Urothelium cell line (cell line): ENCODE measurements at regions not wholly inside any gene's neighbourhood (a gene's known extent, or its start where the extent isn't known, plus 50 kb on each side); places are given as distances from the start of the nearest gene placed in this dataset.
"Not testable (repeated sequence)": the region's sequence is repeated elsewhere in the genome, so short reads cannot be mapped to it uniquely, and the experiment has no call there.

Source experiments
- DNase-seq: peaks from one replicate; pipeline ENCODE4 v3.0.0; 2011; ENCODE audit warnings: low spot score, mixed read lengths
- FAIRE-seq: peaks from 2 replicates; lab custom pipeline; 2011; peaks lifted over from hg19 to GRCh38; lab: Jason Lieb, UNC

DNA sequence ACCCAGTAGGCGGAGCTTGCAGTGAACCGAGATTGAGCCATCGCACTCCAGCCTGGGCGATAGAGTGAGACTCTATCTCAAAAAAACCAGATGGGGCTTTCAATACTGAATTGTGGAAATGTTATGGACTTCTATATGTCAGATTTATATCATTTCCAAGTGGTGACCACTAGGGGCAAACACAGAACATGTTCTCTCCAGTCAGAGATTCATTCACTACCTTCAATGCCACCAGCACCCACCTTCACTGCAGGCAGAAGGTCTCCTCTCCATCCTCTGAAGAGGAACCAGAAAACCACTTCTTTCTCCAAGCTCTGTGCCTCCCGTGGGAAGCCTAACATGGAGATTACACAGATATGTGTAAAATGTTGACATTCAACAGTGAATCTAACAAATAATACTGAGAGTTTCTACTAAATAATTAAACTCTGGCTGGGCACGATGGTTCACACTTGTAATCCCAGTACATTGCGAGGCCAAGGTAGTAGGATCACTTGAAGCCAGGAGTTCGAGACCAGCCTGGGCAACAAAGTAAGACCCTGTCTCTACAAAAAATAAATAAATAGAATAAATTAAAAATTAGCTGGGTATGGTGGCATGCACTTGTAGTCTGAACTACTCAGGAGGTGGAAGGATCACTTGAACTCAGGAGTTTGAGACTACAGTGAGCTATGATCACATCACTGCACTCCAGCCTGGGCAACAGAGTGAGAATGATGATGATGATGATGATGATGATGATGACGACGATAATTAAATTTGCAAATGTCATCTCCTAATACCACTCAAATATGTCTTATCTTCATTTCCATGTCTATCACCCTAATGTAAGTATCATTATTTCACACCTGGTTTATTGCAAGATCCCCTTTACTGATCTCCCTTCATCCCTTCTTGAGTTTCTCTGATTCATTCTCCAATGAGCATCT, 151.1 kb downstream of the ZNF281 start:
- DNase-seq, result peak; percentile 44
- FAIRE-seq, result no peak

- DNase-seq, result peak; percentile 36
- no peak for FAIRE-seq
These were observed 152.6 kb downstream of the ZNF281 start for GRCh38 chr1:200257235-200257634.

- not testable (repeated sequence) for DNase-seq, FAIRE-seq
These were observed 155.2 kb downstream of the ZNF281 start for GRCh38 chr1:200254602-200255001.

- FAIRE-seq (no peak), DNase-seq (no peak)
These were observed 155.9 kb downstream of the ZNF281 start for GRCh38 chr1:200253774-200254495.

GRCh38 chr1:200252531-200252930, 157.3 kb downstream of the ZNF281 start:
- DNase-seq, result no peak
- no peak for FAIRE-seq

DNA sequence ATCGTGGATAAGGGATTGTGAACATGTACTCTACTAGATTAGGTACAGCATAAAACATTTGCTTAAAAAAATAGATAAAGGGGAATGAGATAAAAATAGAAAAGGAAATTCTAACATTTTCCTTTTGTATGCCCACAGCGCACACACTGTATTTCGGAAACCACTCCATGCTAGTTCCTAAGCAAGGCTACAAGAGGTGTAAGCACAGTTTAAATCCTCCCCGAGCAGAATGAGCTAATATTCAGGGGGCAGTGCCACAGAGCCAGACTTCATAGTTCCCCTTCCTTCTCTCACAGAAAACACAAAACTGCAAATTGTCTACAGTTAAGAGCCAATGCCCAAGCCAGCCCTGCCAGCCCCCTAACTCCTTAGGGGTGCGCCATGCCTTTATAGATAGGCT, 159.4 kb downstream of the ZNF281 start:
- no peak for FAIRE-seq

DNA sequence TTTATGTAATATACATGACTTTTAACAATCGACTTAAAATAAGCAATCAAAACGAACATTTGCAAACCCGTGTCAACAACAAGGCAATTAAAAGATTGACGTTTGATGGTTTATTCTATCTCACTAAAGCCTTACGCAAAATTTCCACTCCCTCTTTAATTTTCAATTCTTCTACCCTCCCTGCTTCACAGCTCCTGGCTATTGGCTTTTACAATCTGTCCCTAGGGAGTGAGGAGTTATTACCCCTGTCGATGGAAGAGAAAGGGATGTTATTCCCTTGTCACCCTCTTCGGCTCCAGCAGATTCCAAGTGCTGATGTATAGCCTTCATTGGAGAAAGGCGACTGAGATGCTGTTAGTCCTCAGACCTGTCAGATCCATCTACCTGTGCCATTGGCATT, 161.3 kb downstream of the ZNF281 start:
- DNase-seq, result no peak
- no peak for FAIRE-seq

More for the DNA sequence above, 159.4 kb downstream of the ZNF281 start:
- DNase-seq, result no peak

DNA sequence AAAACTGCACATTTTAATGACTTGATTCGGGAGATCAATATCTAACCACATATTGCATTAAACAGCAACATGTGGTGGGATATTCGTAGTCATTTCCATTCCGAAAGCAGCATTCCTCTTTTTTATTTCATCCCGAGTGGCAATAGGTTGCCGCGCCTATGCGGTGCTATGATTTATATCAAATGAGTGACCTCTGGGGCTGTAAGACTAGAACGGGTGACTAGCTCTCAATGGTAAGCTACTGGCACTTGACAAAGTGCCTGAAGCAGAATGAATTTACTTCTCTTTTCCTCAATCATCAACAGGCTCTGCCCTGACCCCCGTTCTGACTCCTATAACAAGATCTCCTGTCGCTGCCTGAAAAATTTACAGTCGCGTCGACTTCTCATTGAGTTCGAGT, 162.3 kb downstream of the ZNF281 start:
- FAIRE-seq (no peak), DNase-seq (no peak)

DNA sequence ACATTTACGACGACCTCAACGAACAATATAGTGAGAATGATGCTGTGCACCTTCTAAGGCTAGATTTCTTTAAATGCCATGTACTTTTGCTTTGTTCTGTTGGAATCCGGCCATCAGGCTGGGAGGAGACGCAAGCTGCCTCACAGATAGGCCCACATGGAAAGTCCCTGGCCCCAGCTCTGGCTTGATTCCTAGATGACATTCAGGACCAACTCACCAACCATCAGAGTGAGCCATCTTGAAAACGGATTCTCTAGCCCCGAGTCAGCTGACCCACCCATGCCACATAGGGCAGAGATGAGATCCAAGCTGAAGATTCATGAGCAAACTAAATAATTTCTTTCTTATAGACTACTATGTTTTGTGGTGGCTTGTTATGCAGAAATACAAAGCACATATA, 164.4 kb downstream of the ZNF281 start:
- DNase-seq (no peak), FAIRE-seq (no peak)

DNA sequence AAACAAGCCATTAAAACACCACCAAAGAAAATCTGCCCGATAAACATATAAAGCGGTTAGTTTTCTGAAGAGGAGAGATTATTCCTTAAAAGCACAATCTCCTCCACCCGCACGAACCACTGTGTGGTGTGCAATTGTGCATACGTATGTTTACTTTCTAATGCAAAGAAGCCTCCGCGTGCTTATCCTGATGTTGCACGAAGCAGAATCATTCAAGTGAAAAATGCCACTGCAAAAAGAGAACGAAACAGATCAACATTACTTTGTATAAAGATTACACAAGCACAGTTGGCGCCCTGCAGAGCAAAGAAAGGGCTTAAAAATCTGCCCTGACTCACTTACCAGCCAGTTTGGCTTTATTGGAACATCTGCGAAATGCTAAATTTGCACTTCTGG, 166.8 kb downstream of the ZNF281 start:
- FAIRE-seq (no peak), DNase-seq (no peak)

DNA sequence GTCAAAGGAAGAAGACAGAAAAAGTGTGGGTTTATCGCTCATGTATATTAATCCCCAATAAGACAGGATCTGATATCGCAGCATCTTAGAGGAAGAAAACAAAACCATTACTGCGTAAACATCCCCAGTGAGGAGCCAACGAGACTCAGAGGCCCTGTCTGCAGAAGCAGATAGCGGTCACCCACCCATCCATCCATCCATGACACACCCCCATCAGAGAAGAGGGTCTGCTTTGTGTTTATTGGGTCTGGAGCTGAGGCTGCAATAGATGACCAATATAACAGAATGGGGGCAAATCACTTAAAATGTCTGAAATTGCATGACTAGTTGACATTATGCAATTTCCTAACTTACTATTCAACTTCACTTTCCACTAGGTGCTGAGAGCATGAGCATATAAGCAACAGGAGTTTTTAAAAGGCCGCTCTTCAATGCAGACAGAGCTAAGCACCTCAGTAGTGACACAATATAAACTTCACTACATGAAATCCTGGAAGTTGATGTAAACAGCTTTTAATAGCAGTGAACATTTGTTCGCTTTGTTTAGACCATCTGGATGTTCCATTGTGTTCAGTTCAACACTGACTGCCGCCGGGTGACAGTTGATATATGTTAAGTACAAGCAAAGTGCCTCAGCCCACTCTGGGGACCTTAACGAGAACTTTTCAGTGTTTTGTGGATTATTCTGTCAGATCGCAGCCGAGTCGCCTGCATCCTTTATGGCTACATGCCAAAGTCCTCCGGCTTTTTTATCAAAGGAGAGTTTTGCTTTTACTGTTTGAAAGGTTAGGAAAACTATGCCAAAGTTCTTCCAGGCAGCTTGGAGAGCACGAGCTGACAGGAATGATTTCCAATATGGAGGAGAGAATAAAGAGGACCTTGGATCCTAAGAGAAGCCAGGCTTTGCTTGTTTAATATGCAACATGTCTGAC, 167.5 kb downstream of the ZNF281 start:
- no peak for DNase-seq
- no peak for FAIRE-seq

GRCh38 chr1:200240656-200241055, 169.2 kb downstream of the ZNF281 start:
- DNase-seq (no peak), FAIRE-seq (no peak)

GRCh38 chr1:200238311-200238710, 171.5 kb downstream of the ZNF281 start:
- no peak for DNase-seq
- no peak for FAIRE-seq

GRCh38 chr1:200237066-200237465, 172.8 kb downstream of the ZNF281 start:
- no peak for DNase-seq
- FAIRE-seq, result no peak

DNA sequence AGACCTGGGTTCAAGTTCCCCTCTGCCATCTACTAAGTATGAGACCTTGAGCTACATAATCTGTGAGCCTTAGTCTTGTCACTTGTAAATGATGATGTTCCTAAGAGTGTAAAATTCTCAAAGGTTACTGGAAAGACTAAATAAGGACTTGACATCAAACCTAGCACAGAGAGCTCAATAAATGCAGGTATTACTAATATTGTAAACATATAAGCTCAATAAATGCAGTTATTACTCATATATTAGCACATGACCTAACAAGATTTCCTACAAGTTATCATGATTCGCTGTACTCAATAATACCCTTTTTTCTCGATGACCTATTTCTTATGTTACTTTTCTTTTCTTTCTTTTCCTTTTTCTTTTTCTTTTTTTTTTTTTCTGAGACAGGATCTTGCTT, 174.9 kb downstream of the ZNF281 start:
- no peak for FAIRE-seq
- no peak for DNase-seq

DNA sequence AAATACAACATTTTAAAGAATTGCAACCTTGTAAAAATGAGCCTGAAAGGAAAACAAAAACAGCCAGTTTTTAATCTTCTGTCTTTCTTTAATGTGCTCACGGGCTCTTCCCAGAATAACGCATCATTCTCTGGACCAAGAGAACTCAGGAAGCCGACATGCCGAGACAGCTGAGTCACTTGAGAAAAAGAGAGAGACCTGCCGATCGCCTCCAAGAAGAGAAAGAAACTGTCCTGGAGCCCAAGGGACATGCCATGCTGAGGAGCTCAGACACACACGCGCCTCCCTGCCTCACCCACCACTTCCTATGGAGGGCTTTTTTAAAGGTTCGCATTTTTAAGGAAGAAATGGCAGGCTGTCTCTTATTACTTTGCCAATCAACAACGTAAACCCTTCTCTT, 176.4 kb downstream of the ZNF281 start:
- FAIRE-seq (no peak), DNase-seq (peak; percentile 66)

- FAIRE-seq (no peak), DNase-seq (no peak)
These were observed 178.0 kb downstream of the ZNF281 start for GRCh38 chr1:200231787-200232231.

DNA sequence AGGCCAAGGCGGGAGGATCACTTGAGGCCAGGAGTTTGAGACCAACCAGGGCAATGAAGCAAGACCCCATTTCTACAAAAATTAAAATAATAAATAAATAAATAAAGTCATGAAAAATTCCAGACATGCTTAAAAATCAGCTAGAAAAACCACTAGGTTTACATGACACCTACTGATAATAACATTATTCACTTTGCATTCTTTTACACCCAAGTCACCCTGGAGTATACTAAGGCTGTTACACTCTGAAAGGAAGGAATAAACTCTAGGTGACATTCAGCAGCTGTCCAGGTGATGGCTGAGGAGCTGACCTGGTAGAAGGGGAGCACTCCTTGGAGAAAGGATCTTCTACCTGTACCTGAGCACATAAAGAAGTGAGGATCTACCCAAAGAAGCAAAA, 179.2 kb downstream of the ZNF281 start:
- DNase-seq (no peak), FAIRE-seq (no peak)

DNA sequence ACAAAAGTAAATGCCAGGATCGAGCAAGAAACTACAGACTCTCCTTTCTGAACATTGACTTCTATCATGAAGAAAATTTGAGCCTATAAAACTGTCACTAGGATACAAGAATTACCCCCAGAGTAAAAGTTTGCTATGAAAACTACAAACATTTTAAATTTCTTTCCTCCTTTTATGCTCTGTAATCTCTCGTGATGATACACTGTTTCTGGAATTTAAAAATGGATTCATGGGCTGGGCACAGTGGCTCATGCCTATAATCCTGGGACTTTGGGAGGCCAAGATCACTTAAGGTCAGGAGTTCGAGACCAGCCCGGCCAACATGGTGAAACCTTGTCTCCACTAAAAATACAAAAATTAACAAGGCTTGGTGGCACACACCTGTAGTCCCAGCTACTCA, 181.3 kb downstream of the ZNF281 start:
- DNase-seq (no peak), FAIRE-seq (no peak)

DNA sequence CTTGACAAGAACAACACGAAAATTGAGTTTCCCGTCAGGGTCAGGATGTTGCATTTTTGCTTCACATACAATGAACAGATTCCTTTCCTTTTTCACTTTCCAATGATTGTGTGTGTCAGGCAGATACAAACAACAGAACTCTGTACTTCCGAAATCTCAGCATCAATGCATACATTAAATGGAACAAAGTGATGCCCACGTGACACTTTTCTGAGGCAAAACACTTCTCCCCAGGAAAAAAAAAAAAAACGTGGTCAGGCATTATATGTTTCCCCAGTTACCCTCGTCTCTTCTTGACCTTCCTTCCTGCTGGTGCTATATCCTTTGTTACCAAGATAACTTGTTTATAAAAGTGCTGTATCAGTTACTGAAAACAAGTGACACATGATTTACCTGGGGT, 181.8 kb downstream of the ZNF281 start:
- FAIRE-seq, result no peak
- no peak for DNase-seq
